Heart right ventricle (tissue), 16 donors: ENCODE measurements at regions not wholly inside any gene's neighbourhood (a gene's known extent, or its start where the extent isn't known, plus 50 kb on each side); places are given as distances from the start of the nearest gene placed in this dataset.

Source experiments
- ATAC-seq, 8 donors: fragments of 200-7000 bp; cut with Tn5 transposase; one replicate each; pipeline ENCODE4 v1.9.1; 2020; ENCODE audit warnings: mild to moderate bottlenecking in 8 of 8, moderate library complexity in 8 of 8, moderate number of reproducible peaks in 1 of 8
- DNase-seq, 2 donors: peaks; one replicate each; pipeline ENCODE4 v3.0.0-alpha.2; 2020
- H3K27ac ChIP-seq, 10 donors: fragments of 200-600 bp; sonication (generic) in 2 of 10; one replicate each; pipeline versions ENCODE4 v1.5.0 to v1.8.0; 2020 to 2022; ENCODE audit warnings: mild to moderate bottlenecking in 3 of 10
- H3K27me3 ChIP-seq, 7 donors: fragments of 200-600 bp; one replicate each; pipeline ENCODE4 v1.8.0; 2021 to 2022; ENCODE audit warnings: mild to moderate bottlenecking in 2 of 7
- H3K36me3 ChIP-seq, 9 donors: fragments of 200-600 bp; sonication (generic) in 1 of 9; one replicate each; pipeline versions ENCODE4 v1.5.0 to v1.8.0; 2020 to 2022; ENCODE audit warnings: mild to moderate bottlenecking in 2 of 9
- H3K4me1 ChIP-seq, 9 donors: fragments of 200-600 bp; sonication (generic) in 1 of 9; one replicate each; pipeline versions ENCODE4 v1.5.0 to v1.8.0; 2020 to 2022; ENCODE audit warnings: mild to moderate bottlenecking in 4 of 9
- H3K4me3 ChIP-seq, 10 donors: fragments of 200-600 bp; sonication (generic) in 2 of 10; one replicate each; pipeline versions ENCODE4 v1.5.0 to v1.8.0; 2020 to 2022; ENCODE audit warnings: mild to moderate bottlenecking in 7 of 10, moderate library complexity in 2 of 10
- H3K9me3 ChIP-seq, 11 donors: fragments of 200-600 bp in 10 of 11; sonication (generic) in 2 of 11; one replicate each; pipeline versions ENCODE4 v1.5.0 to v1.8.0; 2013 to 2022; ENCODE audit warnings: mild to moderate bottlenecking in 2 of 11, control low read depth in 1 of 11, moderate library complexity in 1 of 11
- CTCF ChIP-seq, 9 donors: fragments of 200-600 bp; sonication (generic) in 2 of 9; IDR thresholded peaks; one replicate each; pipeline versions ENCODE4 v1.5.0 to v1.8.0; 2021 to 2022; ENCODE audit warnings: antibody characterized with exemption in 9 of 9, mild to moderate bottlenecking in 5 of 9, moderate library complexity in 1 of 9
- WGBS, 2 donors: extraction: QIAGEN DNeasy Blood & Tissue Kit; methylation state at CpG; one replicate each; pipeline ENCODE4 v1.1.7; 2013; ENCODE audit warnings: inconsistent platforms in 1 of 2; 5-methylcytosine and 5-hydroxymethylcytosine counted together
- intact Hi-C, 10 donors: fragments of 100-400 bp; cut with DNase I; formaldehyde crosslinking; loops; one replicate each; pipeline versions ENCODE4 v1.11.1 to v1.14.2; 2022
- donor health status: Arrhythmogenic right ventricular cardiomyopathy.
- donor health status: ischemic (EF 13 %, LVEDD 7.1; RV severe dilation, severe dysfunction).
- donor health status: healthy with polysubstance abuse.
- donor health status: DM: no; HTN: yes; CAD: no.
- donor health status: DM: no; HTN: no; CAD: no.
- donor health status: ischemic (EF 25% LVEDD 6.9; RV normal size, moderate dysfunction).
- donor health status: ischemic (EF 25% LVEDD 5.7; RV mildly dilated, moderate dysfunction).
- donor health status: healthy.
- donor health status: DM: yes; HTN: yes; CAD: no.
- donor health status: Ischemic cardiomyopathy.
- donor health status: ischemic (EF 35%, LVEDD 5.7; RV mildly dilated, moderate dysfunction).
- donor health status: nonischemic (EF 11% LVEDD 7.7; RV severe dilation, severe dysfunction).
- donor health status: DM: yes; HTN: yes; CAD: no.
- donor health status: PGD.
- donor health status: ischemic (EF 29% LVEDD 5.4; RV normal size, mild dysfunction).
- donor health status: nonischemic (EF 23%, LVEDD 6.1; RV moderate dilation, normal function).

GRCh38 chr20:4569092-4569491 is 117.2 kb upstream of the PRNP start:
- WGBS, 2 donors: 71 to 84% methylated on average over 2 of the region's 2 CpGs
- Histone ChIP-seq H3K27me3 (peaks cover 0 to 19% (median 5%) of the 10 kb centered on the region in 7 donors), H3K4me1 (peaks cover 0 to under 1% (median 0%) of the 10 kb centered on the region in 9 donors), H3K4me3 (no peak overlapping the region), H3K9me3 (peaks cover 0 to 10% (median 0%) of the 10 kb centered on the region in 11 donors), H3K27ac (no peak overlapping the region), H3K36me3 (no peaks in the 10 kb centered on the region)
- no peak for DNase-seq
- peak in 1 of 9 donors; percentile 19 for TF ChIP-seq CTCF (IDR thresholded peaks at IDR 0.05)
- intact Hi-C loops: no loop called here
- no peak for ATAC-seq

GRCh38 chr20:4568361-4568959 is 117.8 kb upstream of the PRNP start:
- no peak for ATAC-seq
- WGBS, 2 donors: 45% methylated on average over 4 of the region's 4 CpGs
- H3K27me3 ChIP-seq: peaks cover 0 to 16% (median 0%) of the 10 kb centered on the region in 7 donors
- no peaks in the 10 kb centered on the region for H3K4me1 ChIP-seq
- H3K36me3 ChIP-seq: no peaks in the 10 kb centered on the region
- no peak for DNase-seq
- no peak for TF ChIP-seq CTCF (IDR thresholded peaks at IDR 0.05)
- intact Hi-C loops: no loop called here
- peaks cover 0 to 16% (median 0%) of the 10 kb centered on the region in 11 donors for H3K9me3 ChIP-seq
- H3K4me3 ChIP-seq: no peak overlapping the region
- no peak overlapping the region for H3K27ac ChIP-seq

- no peak for TF ChIP-seq CTCF (IDR thresholded peaks at IDR 0.05)
- ATAC-seq: no peak
- Histone ChIP-seq H3K27ac (no peak overlapping the region), H3K4me1 (no peaks in the 10 kb centered on the region), H3K9me3 (peaks cover 0 to 16% (median 0%) of the 10 kb centered on the region in 11 donors), H3K4me3 (no peak overlapping the region), H3K27me3 (peaks cover 0 to 21% (median 0%) of the 10 kb centered on the region in 7 donors), H3K36me3 (no peaks in the 10 kb centered on the region)
- intact Hi-C loops: no loop called here
- WGBS, 2 donors: 63 to 64% methylated on average over 2 of the region's 2 CpGs
- no peak for DNase-seq
Observed at GRCh38 chr20:4567170-4567569, 119.1 kb upstream of the PRNP start.

GRCh38 chr20:4563534-4563933 is 122.7 kb upstream of the PRNP start:
- TF ChIP-seq CTCF (IDR thresholded peaks at IDR 0.05): peak in 1 of 9 donors; percentile 7
- H3K9me3 ChIP-seq: peaks cover 0 to 24% (median 0%) of the 10 kb centered on the region in 11 donors
- no peaks in the 10 kb centered on the region for H3K4me1 ChIP-seq
- H3K27ac ChIP-seq: no peak overlapping the region
- DNase-seq (no peak), ATAC-seq (no peak)
- peaks cover 0 to 18% (median 0%) of the 10 kb centered on the region in 7 donors for H3K27me3 ChIP-seq
- intact Hi-C loops: no loop called here
- no peaks in the 10 kb centered on the region for H3K36me3 ChIP-seq
- WGBS, 2 donors: 5 to 6% methylated on average over 4 of the region's 4 CpGs
- no peak overlapping the region for H3K4me3 ChIP-seq
